Gastroesophageal sphincter (tissue), 3 donors: ENCODE measurements at regions not wholly inside any gene's neighbourhood (a gene's known extent, or its start where the extent isn't known, plus 50 kb on each side); places are given as distances from the start of the nearest gene placed in this dataset.

ENCODE experiments used
- CTCF ChIP-seq, 4 experiments: fragments of 200-600 bp in 2 of 4; fragments of 450-650 bp in 2 of 4; sonication (generic) in 1 of 4; IDR thresholded peaks; one replicate each; pipeline ENCODE4 v1.5.1; 2017 to 2019; ENCODE audit warnings: antibody characterized with exemption in 4 of 4, mild to moderate bottlenecking in 2 of 4, moderate library complexity in 2 of 4
- EP300 ChIP-seq: sonication (generic); formaldehyde crosslinking; IDR thresholded peaks from one replicate; pipeline ENCODE4 v1.6.1; 2017; ENCODE audit warnings: antibody characterized with exemption, mild to moderate bottlenecking

DNA sequence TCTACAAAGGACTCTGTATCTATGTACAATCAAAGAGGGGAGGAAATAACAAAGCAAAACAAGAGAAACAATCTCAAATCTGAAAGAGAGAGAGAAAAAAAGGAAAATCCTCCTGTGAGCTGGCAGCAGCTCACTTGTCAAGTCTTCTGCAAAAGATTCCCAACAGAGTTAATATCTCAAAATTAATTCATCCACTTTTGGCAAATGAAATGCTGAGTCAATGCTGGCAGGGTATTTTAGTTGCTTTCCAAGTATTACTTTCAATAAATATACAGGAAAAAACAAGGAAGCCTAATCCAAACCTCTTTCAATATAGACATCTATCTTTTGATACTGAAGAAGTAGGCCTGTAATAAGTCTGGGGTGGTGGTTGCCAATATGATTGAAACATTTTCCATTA lies 613.9 kb upstream of the NEGR1 start:
- TF ChIP-seq CTCF (IDR thresholded peaks at IDR 0.05) (no peak), EP300 (no peak)
